H9 (cell line): ENCODE measurements at regions not wholly inside any gene's neighbourhood (a gene's known extent, or its start where the extent isn't known, plus 50 kb on each side); places are given as distances from the start of the nearest gene placed in this dataset.

Experiments
- DNase-seq: peaks from one replicate; pipeline ENCODE4 v3.0.0-alpha.2; 2017
- H2AFZ ChIP-seq: one replicate; pipeline ENCODE4 v1.6.1; 2013; ENCODE audit warnings: mild to moderate bottlenecking, low read length, control low read depth, moderate library complexity
- H2AK5ac ChIP-seq: 2 replicates; pipeline ENCODE4 v1.6.1; 2013; ENCODE audit warnings: low read length, control low read depth, mixed read lengths; ENCODE audit not compliant: insufficient read length
- H2BK120ac ChIP-seq: one replicate; pipeline ENCODE4 v1.6.1; 2013; ENCODE audit warnings: low read depth, mild to moderate bottlenecking, low read length, control low read depth, inconsistent platforms; ENCODE audit not compliant: poor library complexity, severe bottlenecking
- H2BK12ac ChIP-seq: 2 replicates; pipeline ENCODE4 v1.6.1; 2013; ENCODE audit warnings: low read length, control low read depth, mixed read lengths, low read depth; ENCODE audit not compliant: insufficient read length
- H2BK15ac ChIP-seq: 2 replicates; pipeline ENCODE4 v1.6.1; 2013; ENCODE audit warnings: low read depth, low read length, control low read depth
- H2BK20ac ChIP-seq: one replicate; pipeline ENCODE4 v1.6.1; 2013; ENCODE audit warnings: low read depth, mild to moderate bottlenecking, low read length, control low read depth, inconsistent platforms; ENCODE audit not compliant: poor library complexity, severe bottlenecking
- H2BK5ac ChIP-seq: 2 replicates; pipeline ENCODE4 v1.6.1; 2013; ENCODE audit warnings: low read length, control low read depth, mixed read lengths; ENCODE audit not compliant: insufficient read length
- H3K14ac ChIP-seq: 2 replicates; pipeline ENCODE4 v1.6.1; 2013; ENCODE audit warnings: low read length, control low read depth; ENCODE audit not compliant: insufficient read depth
- H3K18ac ChIP-seq: 2 replicates; pipeline ENCODE4 v1.6.1; 2013; ENCODE audit warnings: low read depth, mild to moderate bottlenecking, mixed read lengths, low read length, control low read depth; ENCODE audit not compliant: insufficient read length
- H3K23ac ChIP-seq: 2 replicates; pipeline ENCODE4 v1.6.1; 2013; ENCODE audit warnings: low read length, control low read depth, mixed read lengths, low read depth; ENCODE audit not compliant: insufficient read length
- H3K23me2 ChIP-seq: 2 replicates; pipeline ENCODE4 v1.6.1; 2013; ENCODE audit warnings: low read depth, mild to moderate bottlenecking, mixed read lengths, low read length, control low read depth; ENCODE audit not compliant: insufficient read length, poor library complexity, severe bottlenecking
- H3K27ac ChIP-seq: 2 replicates; pipeline ENCODE4 v1.5.1; 2013; ENCODE audit warnings: low read length, control low read depth, mixed read lengths, low read depth; ENCODE audit not compliant: insufficient read length
- H3K27me3 ChIP-seq: 2 replicates; pipeline ENCODE4 v1.6.1; 2013; ENCODE audit warnings: low read length, control low read depth, inconsistent platforms; ENCODE audit not compliant: insufficient read depth
- H3K4ac ChIP-seq: 2 replicates; pipeline ENCODE4 v1.6.1; 2013; ENCODE audit warnings: low read depth, mild to moderate bottlenecking, control low read depth, inconsistent platforms, low read length, moderate library complexity
- H3K4me1 ChIP-seq: 2 replicates; pipeline ENCODE4 v1.6.1; 2013; ENCODE audit warnings: low read length, control low read depth, inconsistent platforms; ENCODE audit not compliant: insufficient read depth
- H3K4me2 ChIP-seq: 2 replicates; pipeline ENCODE4 v1.6.1; 2013; ENCODE audit warnings: low read length, control low read depth, mixed read lengths; ENCODE audit not compliant: insufficient read length, insufficient read depth
- H3K56ac ChIP-seq: 2 replicates; pipeline ENCODE4 v1.6.1; 2013; ENCODE audit warnings: low read depth, mild to moderate bottlenecking, mixed read lengths, low read length, control low read depth; ENCODE audit not compliant: insufficient read length
- H3K79me1 ChIP-seq: 2 replicates; pipeline ENCODE4 v1.6.1; 2013; ENCODE audit warnings: low read depth, mild to moderate bottlenecking, moderate library complexity, low read length, control low read depth, inconsistent platforms; ENCODE audit not compliant: insufficient read depth, poor library complexity, severe bottlenecking
- H3K79me2 ChIP-seq: 2 replicates; pipeline ENCODE4 v1.6.1; 2013; ENCODE audit warnings: low read length, control low read depth, inconsistent platforms; ENCODE audit not compliant: insufficient read depth
- H3K9ac ChIP-seq: 2 replicates; pipeline ENCODE4 v1.6.1; 2013; ENCODE audit warnings: low read length, control low read depth, mixed read lengths; ENCODE audit not compliant: insufficient read length; ENCODE audit errors: extremely low read depth
- H3K9me3 ChIP-seq: one replicate; pipeline ENCODE4 v1.6.1; 2013; ENCODE audit warnings: low read depth, low read length, inconsistent platforms; ENCODE audit not compliant: control insufficient read depth
- H3T11ph ChIP-seq: one replicate; pipeline ENCODE4 v1.6.1; 2013; ENCODE audit warnings: mild to moderate bottlenecking, low read length, control low read depth, inconsistent platforms
- H4K20me1 ChIP-seq: one replicate; pipeline ENCODE4 v1.6.1; 2013; ENCODE audit not compliant: control insufficient read depth, insufficient read length, insufficient read depth
- H4K5ac ChIP-seq: 2 replicates; pipeline ENCODE4 v1.6.1; 2013; ENCODE audit warnings: low read depth, mild to moderate bottlenecking, mixed read lengths, low read length, control low read depth; ENCODE audit not compliant: insufficient read length
- H4K8ac ChIP-seq: replicated peaks from 2 replicates; pipeline ENCODE4 v1.6.1; 2013; ENCODE audit warnings: low read length, control low read depth, mixed read lengths, low read depth; ENCODE audit not compliant: insufficient read length
- H4K91ac ChIP-seq: 2 replicates; pipeline ENCODE4 v1.6.1; 2013; ENCODE audit warnings: low read depth, mild to moderate bottlenecking, moderate library complexity, mixed read lengths, low read length, control low read depth; ENCODE audit not compliant: insufficient read length
- H3K27ac Mint-ChIP-seq, 3 experiments: 2 replicates in 2 of 3; 3 replicates in 1 of 3; pipeline ENCODE4 v1.8.0; 2020 to 2021; ENCODE audit warnings: mixed read lengths in 3 of 3, mild to moderate bottlenecking in 1 of 3, moderate library complexity in 1 of 3
- H3K27me3 Mint-ChIP-seq: 2 replicates; pipeline ENCODE4 v1.8.0; 2021; ENCODE audit warnings: low read depth, mild to moderate bottlenecking, moderate library complexity, mixed read lengths
- H3K36me3 Mint-ChIP-seq, 3 experiments: 2 replicates in 2 of 3; 3 replicates in 1 of 3; pipeline ENCODE4 v1.8.0; 2020 to 2021; ENCODE audit warnings: low read depth in 3 of 3, mixed read lengths in 3 of 3; ENCODE audit not compliant: insufficient read depth in 1 of 3
- H3K4me1 Mint-ChIP-seq, 2 experiments: 2 replicates each; pipeline ENCODE4 v1.8.0; 2020; ENCODE audit warnings: mixed read lengths in 2 of 2
- H3K4me3 Mint-ChIP-seq, 2 experiments: 2 replicates in 1 of 2; 3 replicates in 1 of 2; pipeline ENCODE4 v1.8.0; 2020 to 2021; ENCODE audit warnings: mild to moderate bottlenecking in 2 of 2, mixed read lengths in 2 of 2, moderate library complexity in 1 of 2
- H3K9me3 Mint-ChIP-seq, 2 experiments: 2 replicates in 1 of 2; 3 replicates in 1 of 2; pipeline ENCODE4 v1.8.0; 2020; ENCODE audit warnings: mild to moderate bottlenecking in 2 of 2, mixed read lengths in 2 of 2, moderate library complexity in 1 of 2
- WGBS: extraction: QIAGEN DNeasy Blood & Tissue Kit; methylation state at CpG from one replicate; pipeline ENCODE4 v1.1.7; 2013; ENCODE audit warnings: missing lambda C conversion rate, low lambda C conversion rate, mixed read lengths; ENCODE audit not compliant: insufficient read length; ENCODE audit errors: extremely low coverage; 5-methylcytosine and 5-hydroxymethylcytosine counted together
- TF ChIP-seq, protein P1 (sequence below): fragments of 200-600 bp; sonication (generic); conservative IDR thresholded peaks from 3 replicates; pipeline ENCODE4 v1.8.0; 2021; ENCODE audit warnings: antibody characterized with exemption, mild to moderate bottlenecking

DNA sequence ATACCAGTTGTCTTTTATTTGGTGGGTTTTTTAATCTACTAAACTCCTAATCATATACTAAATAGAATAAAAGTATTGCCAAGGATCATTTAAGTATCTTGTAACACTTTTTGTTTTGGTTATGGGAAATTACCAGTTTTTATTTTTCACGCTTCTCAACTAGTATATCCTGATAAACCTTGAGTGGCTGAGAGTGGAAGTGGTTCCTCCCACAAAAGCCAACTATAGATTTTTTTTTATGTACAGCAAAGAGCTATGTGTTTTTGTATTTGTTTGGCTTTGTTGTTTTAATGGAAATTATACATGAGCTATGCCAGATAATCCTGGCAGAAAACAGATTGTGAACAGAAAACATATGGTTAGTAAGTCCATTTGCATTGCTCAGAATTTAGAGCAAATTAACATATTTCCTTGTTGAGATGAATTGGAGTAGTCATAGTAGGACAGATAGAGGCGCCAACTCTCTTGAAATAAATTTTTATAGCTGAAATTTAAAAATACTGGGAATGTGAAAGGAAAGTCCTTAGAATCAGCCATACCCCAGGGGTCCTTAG lies 60.9 kb upstream of the PSMA6 start:
- Histone ChIP-seq H3T11ph (no peak overlapping the region), H2BK12ac (no peak overlapping the region), H2BK20ac (no peak overlapping the region), H3K23ac (no peak overlapping the region), H2AK5ac (no peak overlapping the region), H3K23me2 (no peaks in the 10 kb centered on the region), H3K14ac (no peak overlapping the region), H3K27ac (no peak overlapping the region), H3K18ac (no peak overlapping the region), H2BK15ac (no peak overlapping the region), H3K4me2 (no peak overlapping the region), H3K9ac (no peak overlapping the region), H2BK120ac (no peak overlapping the region), H3K79me1 (no peaks in the 10 kb centered on the region), H4K20me1 (no peaks in the 10 kb centered on the region), H3K27me3 (no peaks in the 10 kb centered on the region), H3K9me3 (no peaks in the 10 kb centered on the region), H3K79me2 (no peaks in the 10 kb centered on the region), H3K4me1 (no peaks in the 10 kb centered on the region), H4K5ac (no peak overlapping the region), H2BK5ac (no peak overlapping the region), H3K4ac (no peak overlapping the region), H4K91ac (no peak overlapping the region), H2AFZ (no peak overlapping the region), H4K8ac (no peak overlapping the region), H3K56ac (no peak overlapping the region)
- Mint-ChIP-seq H3K36me3 (no peaks in the 10 kb centered on the region; a peak in 1 of 7 replicates), H3K4me3 (no peak overlapping the region), H3K9me3 (no peaks in the 10 kb centered on the region), H3K27ac (no peak overlapping the region), H3K4me1 (no peaks in the 10 kb centered on the region), H3K27me3 (no peaks in the 10 kb centered on the region)
- DNase-seq = no peak
- WGBS = no CpG with 5 or more reads among the region's 2 CpGs
- TF ChIP-seq, protein P1, sequence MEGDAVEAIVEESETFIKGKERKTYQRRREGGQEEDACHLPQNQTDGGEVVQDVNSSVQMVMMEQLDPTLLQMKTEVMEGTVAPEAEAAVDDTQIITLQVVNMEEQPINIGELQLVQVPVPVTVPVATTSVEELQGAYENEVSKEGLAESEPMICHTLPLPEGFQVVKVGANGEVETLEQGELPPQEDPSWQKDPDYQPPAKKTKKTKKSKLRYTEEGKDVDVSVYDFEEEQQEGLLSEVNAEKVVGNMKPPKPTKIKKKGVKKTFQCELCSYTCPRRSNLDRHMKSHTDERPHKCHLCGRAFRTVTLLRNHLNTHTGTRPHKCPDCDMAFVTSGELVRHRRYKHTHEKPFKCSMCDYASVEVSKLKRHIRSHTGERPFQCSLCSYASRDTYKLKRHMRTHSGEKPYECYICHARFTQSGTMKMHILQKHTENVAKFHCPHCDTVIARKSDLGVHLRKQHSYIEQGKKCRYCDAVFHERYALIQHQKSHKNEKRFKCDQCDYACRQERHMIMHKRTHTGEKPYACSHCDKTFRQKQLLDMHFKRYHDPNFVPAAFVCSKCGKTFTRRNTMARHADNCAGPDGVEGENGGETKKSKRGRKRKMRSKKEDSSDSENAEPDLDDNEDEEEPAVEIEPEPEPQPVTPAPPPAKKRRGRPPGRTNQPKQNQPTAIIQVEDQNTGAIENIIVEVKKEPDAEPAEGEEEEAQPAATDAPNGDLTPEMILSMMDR = no peak
